GM12878 (cell line): ENCODE measurements at regions not wholly inside any gene's neighbourhood (a gene's known extent, or its start where the extent isn't known, plus 50 kb on each side); places are given as distances from the start of the nearest gene placed in this dataset.

ENCODE experiments used
- ATAC-seq: fragments of 200-7000 bp; cut with Tn5 transposase; 3 replicates; pipeline ENCODE4 v1.9.1; 2020; ENCODE audit warnings: mild to moderate bottlenecking, moderate library complexity
- BruUV-seq: library from RNA; stranded (reverse); fragments of 400-500 nt; replicated peaks from 2 replicates; lab custom pipeline; 2021; lab: Mats Ljungman, UMichigan
- CTCF ChIA-PET: fragments of 300-600 bp; sonication (Branson Sonifier 250); formaldehyde crosslinking; extraction: SDS; loops from one replicate; lab custom pipeline; 2021; ENCODE audit warnings: inconsistent platforms; lab: Yijun Ruan, JAX
- POLR2A ChIA-PET: fragments of 350-600 bp; formaldehyde crosslinking; extraction: SDS; loops from one replicate; lab custom pipeline; 2021; ENCODE audit warnings: inconsistent platforms; lab: Charles Lee
- RAD21 ChIA-PET: fragments of 300-600 bp; sonication (Branson Sonifier 250); formaldehyde crosslinking; loops from one replicate; lab custom pipeline; 2023; ENCODE audit warnings: antibody characterized with exemption; ENCODE audit not compliant: unreplicated experiment; lab: Charles Lee
- SMC1A ChIA-PET: fragments of 300-600 bp; sonication (Branson Sonifier 250); formaldehyde crosslinking; loops from one replicate; lab custom pipeline; 2023; ENCODE audit not compliant: unreplicated experiment, uncharacterized antibody; lab: Charles Lee
- DNase-seq: peaks from one replicate; pipeline ENCODE4 v3.0.0-alpha.2; 2011; ENCODE audit warnings: low read depth, low spot score
- FAIRE-seq: peaks from 3 replicates; lab custom pipeline; 2011; peaks lifted over from hg19 to GRCh38; lab: Jason Lieb, UNC
- H2AFZ ChIP-seq: 2 replicates; pipeline ENCODE4 v1.6.0; 2011; ENCODE audit warnings: low read depth, low read length, control low read depth; ENCODE audit not compliant: control insufficient read depth
- H3K27ac ChIP-seq: 2 replicates; pipeline ENCODE4 v1.5.1; 2011; ENCODE audit warnings: control low read depth; ENCODE audit not compliant: control insufficient read depth, insufficient read depth
- H3K27me3 ChIP-seq, 2 experiments: replicated peaks in 1 of 2; 2 replicates each; pipeline versions ENCODE4 v1.6.0 to v1.6.1; 2011; ENCODE audit warnings: low read length in 1 of 2; ENCODE audit not compliant: control insufficient read depth in 2 of 2, insufficient read depth in 2 of 2
- H3K36me3 ChIP-seq, 2 experiments: 2 replicates each; pipeline ENCODE4 v1.5.1; 2011; ENCODE audit warnings: low read length in 1 of 2; ENCODE audit not compliant: control insufficient read depth in 2 of 2, insufficient read depth in 2 of 2
- H3K4me1 ChIP-seq: 2 replicates; pipeline ENCODE4 v1.6.1; 2011; ENCODE audit warnings: mild to moderate bottlenecking, low read length, moderate library complexity, mixed read lengths; ENCODE audit not compliant: control insufficient read depth, insufficient read depth
- H3K4me2 ChIP-seq: 2 replicates; pipeline ENCODE4 v1.6.0; 2011; ENCODE audit warnings: control low read depth; ENCODE audit not compliant: control insufficient read depth, insufficient read depth
- H3K4me3 ChIP-seq: fragments of 200-600 bp; sonication (generic); 2 replicates; pipeline ENCODE4 v1.5.1; 2016
- H3K79me2 ChIP-seq: 2 replicates; pipeline ENCODE4 v1.6.0; 2011; ENCODE audit warnings: low read length; ENCODE audit not compliant: control insufficient read depth, insufficient read depth
- H3K9ac ChIP-seq: 2 replicates; pipeline ENCODE4 v1.8.0; 2011; ENCODE audit warnings: low read length, control low read depth, mixed read lengths; ENCODE audit not compliant: control insufficient read depth, insufficient read depth
- H3K9me3 ChIP-seq: replicated peaks from 3 replicates; pipeline ENCODE4 v1.5.1; 2011; ENCODE audit warnings: mild to moderate bottlenecking, low read length; ENCODE audit not compliant: control insufficient read depth, insufficient read depth
- H4K20me1 ChIP-seq: 2 replicates; pipeline ENCODE4 v1.6.0; 2011; ENCODE audit not compliant: control insufficient read depth, insufficient read depth
- ASH2L ChIP-seq: fragments of 300-600, 200-600 bp; sonication (generic); IDR thresholded peaks from 2 replicates; pipeline ENCODE4 v1.6.1; 2017; ENCODE audit warnings: low read depth, mild to moderate bottlenecking, borderline replicate concordance
- CREB1 ChIP-seq: IDR thresholded peaks from 2 replicates; pipeline ENCODE4 v1.6.1; 2012; ENCODE audit warnings: low read depth, mild to moderate bottlenecking, inconsistent platforms
- CTCF ChIP-seq, 3 experiments: IDR thresholded peaks in 2 of 3; conservative IDR thresholded peaks in 1 of 3; 2 replicates each; pipeline ENCODE4 v1.5.1; 2011; ENCODE audit warnings: low read depth in 3 of 3, low read length in 3 of 3, mild to moderate bottlenecking in 3 of 3, control low read depth in 2 of 3, moderate library complexity in 2 of 3, inconsistent platforms in 1 of 3, mixed read lengths in 1 of 3; ENCODE audit not compliant: control insufficient read depth in 2 of 3, insufficient read depth in 1 of 3; ENCODE audit errors: extremely low read depth in 1 of 3
- EED ChIP-seq: sonication (generic); IDR thresholded peaks from 2 replicates; pipeline ENCODE4 v1.6.1; 2016; ENCODE audit warnings: antibody characterized with exemption, low read depth
- EGR1 ChIP-seq, 2 experiments: IDR thresholded peaks; 1 replicate in 1 of 2; 2 replicates in 1 of 2; pipeline ENCODE4 v1.6.1; 2011 to 2012; ENCODE audit warnings: low read depth in 2 of 2, low read length in 2 of 2, borderline replicate concordance in 1 of 2, mild to moderate bottlenecking in 1 of 2, moderate library complexity in 1 of 2
- EP300 ChIP-seq, 2 experiments: fragments of 150-350 bp in 1 of 2; IDR thresholded peaks; 2 replicates each; pipeline ENCODE4 v1.6.1; 2011 to 2012; ENCODE audit warnings: low read depth in 2 of 2, low read length in 2 of 2, borderline replicate concordance in 1 of 2, improper control_type of control experiment in 1 of 2, inconsistent platforms in 1 of 2; ENCODE audit not compliant: control insufficient read depth in 1 of 2
- KLF5 ChIP-seq: fragments of 450-650 bp; IDR thresholded peaks from 2 replicates; pipeline ENCODE4 v1.6.1; 2014; ENCODE audit warnings: mild to moderate bottlenecking; ENCODE audit not compliant: partially characterized antibody
- MXI1 ChIP-seq: fragments of 150-350 bp; IDR thresholded peaks from 2 replicates; pipeline ENCODE4 v1.6.1; 2011; ENCODE audit warnings: low read depth, mild to moderate bottlenecking, inconsistent platforms, low read length, improper control_type of control experiment
- MYC ChIP-seq: IDR thresholded peaks from 2 replicates; pipeline ENCODE4 v1.6.1; 2011; ENCODE audit warnings: mild to moderate bottlenecking, low read length, moderate library complexity, inconsistent platforms; ENCODE audit not compliant: insufficient read depth, insufficient replicate concordance, insufficient read length, severe bottlenecking
- RCOR1 ChIP-seq: conservative IDR thresholded peaks from 2 replicates; pipeline ENCODE4 v1.6.1; 2012; ENCODE audit warnings: low read depth, low read length, improper control_type of control experiment
- ZBED1 ChIP-seq: IDR thresholded peaks from 2 replicates; pipeline ENCODE4 v1.6.1; 2016; ENCODE audit warnings: borderline replicate concordance
- WGBS: methylation state at CpG from one replicate; pipeline ENCODE4 v1.1.6; 2016; ENCODE audit warnings: low lambda C conversion rate; ENCODE audit not compliant: insufficient replicate concordance, insufficient coverage; ENCODE audit errors: missing lambda C conversion rate; 5-methylcytosine and 5-hydroxymethylcytosine counted together
- in situ Hi-C: fragments of 300-500 bp; cut with MboI; formaldehyde crosslinking; loops from 9 replicates; pipeline ENCODE4 v1.14.3; 2018; ENCODE audit warnings: mixed read lengths
- intact Hi-C: fragments of 100-400 bp; cut with micrococcal nuclease; formaldehyde crosslinking; loops from one replicate; pipeline ENCODE4 v1.14.2; 2022; ENCODE audit not compliant: unreplicated experiment
- TF ChIP-seq, protein P1 (sequence below): IDR thresholded peaks from 2 replicates; pipeline ENCODE4 v1.6.1; 2012; ENCODE audit warnings: low read depth, low read length, improper control_type of control experiment
- TF ChIP-seq, protein P2 (sequence below): IDR thresholded peaks from 2 replicates; pipeline ENCODE4 v1.6.1; 2012; ENCODE audit warnings: low read length, inconsistent platforms

GRCh38 chr1:170313306-170313705 is 167.5 kb downstream of the NTMT2 start:
- no peaks in the 10 kb centered on the region for H3K79me2 ChIP-seq

DNA sequence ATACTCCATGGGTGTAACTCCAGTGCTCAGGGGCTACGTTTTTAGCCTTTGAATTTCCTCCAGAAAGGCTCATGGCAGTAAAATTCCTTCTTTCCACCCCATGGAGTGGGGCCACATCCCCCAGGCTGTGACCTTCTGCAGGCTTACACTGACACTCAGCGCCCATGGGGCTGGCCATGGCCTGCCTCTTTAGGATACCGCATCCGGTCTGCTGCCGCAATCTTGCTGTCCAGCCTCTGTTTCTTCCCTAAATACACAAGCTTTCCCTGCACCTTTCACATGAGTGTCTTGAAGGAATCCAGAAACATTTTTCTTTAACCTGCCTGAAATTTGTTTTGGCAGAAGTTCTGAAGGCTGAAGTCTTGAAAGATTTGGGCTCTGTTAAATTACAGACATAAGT is 170.5 kb downstream of the NTMT2 start:
- BruUV-seq, result no TSS peak
- H3K27ac ChIP-seq, result no peak overlapping the region
- 57% methylated on average over 5 of the region's 5 CpGs for WGBS
- H3K4me1 ChIP-seq, result no peaks in the 10 kb centered on the region
- no peaks in the 10 kb centered on the region for H3K36me3 ChIP-seq
- H3K79me2 ChIP-seq, result no peaks in the 10 kb centered on the region
- ChIA-PET CTCF (interaction anchor here (0.5 to 0.7 kb wide), 2 partner anchors 10 to 593 kb away, joined by 3 read pairs; no protein-coding TSS in a partner anchor), SMC1A (interaction anchor here (1.4 to 1.6 kb wide), 2 partner anchors 17 to 35 kb away, joined by 4 read pairs; no protein-coding TSS in a partner anchor), RAD21 (no interaction called here), POLR2A (no interaction called here)
- H3K9me3 ChIP-seq, result no peaks in the 10 kb centered on the region
- in situ Hi-C loops (no loop called here), intact Hi-C loops (no loop called here)
- no peaks in the 10 kb centered on the region for H3K27me3 ChIP-seq
- no peak for DNase-seq
- H4K20me1 ChIP-seq, result no peaks in the 10 kb centered on the region
- no peak overlapping the region for H3K4me3 ChIP-seq
- no peak overlapping the region for H3K9ac ChIP-seq
- no peak for FAIRE-seq
- no peak overlapping the region for H2AFZ ChIP-seq
- H3K4me2 ChIP-seq, result no peak overlapping the region
- no peak for ATAC-seq
- TF ChIP-seq EED, result no peak
- no peak for TF ChIP-seq EGR1 (IDR thresholded peaks at IDR 0.05; ENCODE audit: borderline replicate concordance in 1 of 2, low read depth in 2 of 2, low read length in 2 of 2)
- no peak for TF ChIP-seq EP300 (IDR thresholded peaks at IDR 0.05; ENCODE audit: borderline replicate concordance in 1 of 2, control insufficient read depth in 1 of 2, low read depth in 2 of 2, low read length in 2 of 2)
- TF ChIP-seq MXI1, result no peak
- TF ChIP-seq ZBED1, result no peak
- no peak for TF ChIP-seq CTCF (IDR thresholded peaks at IDR 0.05 in 2 of 3, conservative IDR thresholded peaks at IDR 0.05 in 1 of 3; ENCODE audit: control insufficient read depth in 2 of 3, extremely low read depth in 1 of 3, insufficient read depth in 1 of 3, low read depth in 3 of 3, low read length in 3 of 3)
- TF ChIP-seq MYC, result no peak
- TF ChIP-seq, protein P1, sequence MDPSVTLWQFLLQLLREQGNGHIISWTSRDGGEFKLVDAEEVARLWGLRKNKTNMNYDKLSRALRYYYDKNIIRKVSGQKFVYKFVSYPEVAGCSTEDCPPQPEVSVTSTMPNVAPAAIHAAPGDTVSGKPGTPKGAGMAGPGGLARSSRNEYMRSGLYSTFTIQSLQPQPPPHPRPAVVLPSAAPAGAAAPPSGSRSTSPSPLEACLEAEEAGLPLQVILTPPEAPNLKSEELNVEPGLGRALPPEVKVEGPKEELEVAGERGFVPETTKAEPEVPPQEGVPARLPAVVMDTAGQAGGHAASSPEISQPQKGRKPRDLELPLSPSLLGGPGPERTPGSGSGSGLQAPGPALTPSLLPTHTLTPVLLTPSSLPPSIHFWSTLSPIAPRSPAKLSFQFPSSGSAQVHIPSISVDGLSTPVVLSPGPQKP, result no peak
- TF ChIP-seq, protein P2, sequence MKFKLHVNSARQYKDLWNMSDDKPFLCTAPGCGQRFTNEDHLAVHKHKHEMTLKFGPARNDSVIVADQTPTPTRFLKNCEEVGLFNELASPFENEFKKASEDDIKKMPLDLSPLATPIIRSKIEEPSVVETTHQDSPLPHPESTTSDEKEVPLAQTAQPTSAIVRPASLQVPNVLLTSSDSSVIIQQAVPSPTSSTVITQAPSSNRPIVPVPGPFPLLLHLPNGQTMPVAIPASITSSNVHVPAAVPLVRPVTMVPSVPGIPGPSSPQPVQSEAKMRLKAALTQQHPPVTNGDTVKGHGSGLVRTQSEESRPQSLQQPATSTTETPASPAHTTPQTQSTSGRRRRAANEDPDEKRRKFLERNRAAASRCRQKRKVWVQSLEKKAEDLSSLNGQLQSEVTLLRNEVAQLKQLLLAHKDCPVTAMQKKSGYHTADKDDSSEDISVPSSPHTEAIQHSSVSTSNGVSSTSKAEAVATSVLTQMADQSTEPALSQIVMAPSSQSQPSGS, result no peak
- no peak for TF ChIP-seq RCOR1

More at GRCh38 chr1:170313306-170313705, 167.5 kb downstream of the NTMT2 start:
- H3K27me3 ChIP-seq, result no peaks in the 10 kb centered on the region
- ChIA-PET CTCF (no interaction called here), RAD21 (no interaction called here), POLR2A (no interaction called here), SMC1A (interaction anchor here (3.6 kb wide), 1 partner anchor 7 kb away, joined by 12 read pairs; no protein-coding TSS in a partner anchor)
- no peak overlapping the region for H3K4me3 ChIP-seq
- H3K36me3 ChIP-seq, result no peaks in the 10 kb centered on the region
- no peak overlapping the region for H3K4me2 ChIP-seq
- H3K9me3 ChIP-seq, result no peaks in the 10 kb centered on the region
- no peak for DNase-seq
- H3K9ac ChIP-seq, result no peak overlapping the region
- FAIRE-seq, result no peak
- H3K27ac ChIP-seq, result no peak overlapping the region
- no peak for TF ChIP-seq CREB1
- TF ChIP-seq KLF5, result no peak
- TF ChIP-seq ASH2L, result no peak
- ATAC-seq, result no peak
- no peaks in the 10 kb centered on the region for H4K20me1 ChIP-seq
- 61% methylated on average over 3 of the region's 3 CpGs for WGBS
- in situ Hi-C loops (no loop called here), intact Hi-C loops (no loop called here)
- no TSS peak for BruUV-seq
- H2AFZ ChIP-seq, result no peak overlapping the region
- no peaks in the 10 kb centered on the region for H3K4me1 ChIP-seq
